SK-N-SH treated with all-trans-retinoic acid at 6 μM for 48 hours (cell line): ENCODE measurements at regions not wholly inside any gene's neighbourhood (a gene's known extent, or its start where the extent isn't known, plus 50 kb on each side); places are given as distances from the start of the nearest gene placed in this dataset.

Experiments
- ATAC-seq: fragments of 200-7000 bp; cut with Tn5 transposase; 3 replicates; pipeline ENCODE4 v1.9.1; 2020; ENCODE audit warnings: mild to moderate bottlenecking, moderate library complexity
- ARNTL ChIP-seq: fragments of 450-650 bp; formaldehyde crosslinking; IDR thresholded peaks from 2 replicates; pipeline ENCODE4 v1.5.0; 2020; ENCODE audit warnings: low read depth, mild to moderate bottlenecking, moderate library complexity, borderline replicate concordance
- BACH2 ChIP-seq: fragments of 250-450 bp; sonication (Bioruptor Pico); IDR thresholded peaks from 2 replicates; pipeline ENCODE4 v1.9.0; 2021; ENCODE audit warnings: mild to moderate bottlenecking, borderline replicate concordance
- CSDC2 ChIP-seq: fragments of 250-450 bp; sonication (Bioruptor Pico); IDR thresholded peaks from 2 replicates; pipeline ENCODE4 v1.5.0; 2020; ENCODE audit warnings: mild to moderate bottlenecking, moderate library complexity
- GLIS3 ChIP-seq: fragments of 250-450 bp; sonication (Bioruptor Pico); IDR thresholded peaks from 2 replicates; pipeline ENCODE4 v1.5.0; 2020; ENCODE audit warnings: mild to moderate bottlenecking, moderate library complexity
- ISL1 ChIP-seq: fragments of 250-450 bp; sonication (Bioruptor Pico); IDR thresholded peaks from 2 replicates; pipeline ENCODE4 v2.1.2; 2022; ENCODE audit warnings: mild to moderate bottlenecking, moderate library complexity
- OSR1 ChIP-seq: fragments of 250-450 bp; sonication (Bioruptor Pico); IDR thresholded peaks from 2 replicates; pipeline ENCODE4 v1.8.0; 2022; ENCODE audit warnings: moderate library complexity, mild to moderate bottlenecking, inconsistent platforms
- RARB ChIP-seq: fragments of 250-450 bp; sonication (Bioruptor Pico); IDR thresholded peaks from 2 replicates; pipeline ENCODE4 v1.8.0; 2021; ENCODE audit warnings: mild to moderate bottlenecking, moderate library complexity
- SNAI2 ChIP-seq: fragments of 250-450 bp; sonication (Bioruptor Pico); IDR thresholded peaks from 2 replicates; pipeline ENCODE4 v1.5.0; 2020; ENCODE audit warnings: mild to moderate bottlenecking, moderate library complexity
- TCF4 ChIP-seq: fragments of 250-450 bp; sonication (Bioruptor Pico); IDR thresholded peaks from 2 replicates; pipeline ENCODE4 v1.8.0; 2021; ENCODE audit warnings: mild to moderate bottlenecking, moderate library complexity, borderline replicate concordance
- TOX ChIP-seq: fragments of 250-450 bp; sonication (Bioruptor Pico); IDR thresholded peaks from 2 replicates; pipeline ENCODE4 v1.8.0; 2021; ENCODE audit warnings: mild to moderate bottlenecking, moderate library complexity, borderline replicate concordance
- ZC3H10 ChIP-seq: fragments of 250-450 bp; sonication (Bioruptor Pico); IDR thresholded peaks from 2 replicates; pipeline ENCODE4 v1.5.1; 2021; ENCODE audit warnings: mild to moderate bottlenecking, moderate library complexity
- ZFP3 ChIP-seq: fragments of 250-450 bp; sonication (Bioruptor Pico); IDR thresholded peaks from 2 replicates; pipeline ENCODE4 v1.5.0; 2020; ENCODE audit warnings: mild to moderate bottlenecking, moderate library complexity
- ZFP30 ChIP-seq: fragments of 450-650 bp; formaldehyde crosslinking; IDR thresholded peaks from 2 replicates; pipeline ENCODE4 v1.5.0; 2022; ENCODE audit warnings: mild to moderate bottlenecking, moderate library complexity
- ZNF565 ChIP-seq: fragments of 450-650 bp; formaldehyde crosslinking; conservative IDR thresholded peaks from 2 replicates; pipeline ENCODE4 v1.5.0; 2020; ENCODE audit warnings: low read depth, mild to moderate bottlenecking, moderate library complexity
- ZNF70 ChIP-seq: fragments of 450-650 bp; formaldehyde crosslinking; IDR thresholded peaks from 2 replicates; pipeline ENCODE4 v1.5.0; 2020; ENCODE audit warnings: mild to moderate bottlenecking, moderate library complexity
- TF ChIP-seq, protein P1 (sequence below): fragments of 250-450 bp; sonication (Bioruptor Pico); IDR thresholded peaks from 2 replicates; pipeline ENCODE4 v1.5.1; 2021; ENCODE audit warnings: mild to moderate bottlenecking, moderate library complexity
- TF ChIP-seq, protein P2 (sequence below): fragments of 250-450 bp; sonication (Bioruptor Pico); IDR thresholded peaks from 2 replicates; pipeline ENCODE4 v1.5.0; 2020; ENCODE audit warnings: mild to moderate bottlenecking, moderate library complexity
- TF ChIP-seq, protein P3 (sequence below): fragments of 250-450 bp; sonication (Bioruptor Pico); IDR thresholded peaks from 2 replicates; pipeline ENCODE4 v1.8.0; 2021; ENCODE audit warnings: low read depth, mild to moderate bottlenecking, moderate library complexity, borderline replicate concordance
- TF ChIP-seq, protein P4 (sequence below): fragments of 250-450 bp; sonication (Bioruptor Pico); IDR thresholded peaks from 2 replicates; pipeline ENCODE4 v1.8.0; 2020; ENCODE audit warnings: mild to moderate bottlenecking, moderate library complexity, borderline replicate concordance

DNA sequence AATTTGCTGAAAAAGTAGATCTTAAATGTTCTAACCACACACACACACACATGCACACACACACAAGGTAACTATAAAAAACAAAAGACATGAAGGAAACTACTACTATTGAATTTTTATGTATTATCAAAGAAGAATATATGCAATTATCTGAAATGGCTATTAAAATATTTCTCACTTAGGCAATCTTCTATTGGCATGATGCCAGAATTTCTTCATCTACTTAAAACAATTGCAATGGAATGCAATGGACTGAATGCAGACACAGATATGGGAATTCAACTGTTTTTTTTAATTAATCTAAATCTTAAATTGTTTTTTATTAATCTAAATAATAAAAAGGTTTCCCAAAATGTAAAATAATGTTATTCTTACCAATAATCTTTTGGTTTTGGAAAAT, 152.6 kb upstream of the SMLR1 start:
- TF ChIP-seq ZFP30 (CRISPR knock-in tag) (no peak), SNAI2 (no peak), ZC3H10 (CRISPR knock-in tag) (no peak), ZNF70 (CRISPR knock-in tag) (no peak), ARNTL (no peak), TCF4 (CRISPR knock-in tag) (no peak), ISL1 (CRISPR knock-in tag) (no peak), ZFP3 (CRISPR knock-in tag) (no peak)
- TF ChIP-seq, protein P1, sequence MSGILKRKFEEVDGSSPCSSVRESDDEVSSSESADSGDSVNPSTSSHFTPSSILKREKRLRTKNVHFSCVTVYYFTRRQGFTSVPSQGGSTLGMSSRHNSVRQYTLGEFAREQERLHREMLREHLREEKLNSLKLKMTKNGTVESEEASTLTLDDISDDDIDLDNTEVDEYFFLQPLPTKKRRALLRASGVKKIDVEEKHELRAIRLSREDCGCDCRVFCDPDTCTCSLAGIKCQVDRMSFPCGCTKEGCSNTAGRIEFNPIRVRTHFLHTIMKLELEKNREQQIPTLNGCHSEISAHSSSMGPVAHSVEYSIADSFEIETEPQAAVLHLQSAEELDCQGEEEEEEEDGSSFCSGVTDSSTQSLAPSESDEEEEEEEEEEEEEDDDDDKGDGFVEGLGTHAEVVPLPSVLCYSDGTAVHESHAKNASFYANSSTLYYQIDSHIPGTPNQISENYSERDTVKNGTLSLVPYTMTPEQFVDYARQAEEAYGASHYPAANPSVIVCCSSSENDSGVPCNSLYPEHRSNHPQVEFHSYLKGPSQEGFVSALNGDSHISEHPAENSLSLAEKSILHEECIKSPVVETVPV (CRISPR knock-in tag) = no peak
- ATAC-seq = no peak

DNA sequence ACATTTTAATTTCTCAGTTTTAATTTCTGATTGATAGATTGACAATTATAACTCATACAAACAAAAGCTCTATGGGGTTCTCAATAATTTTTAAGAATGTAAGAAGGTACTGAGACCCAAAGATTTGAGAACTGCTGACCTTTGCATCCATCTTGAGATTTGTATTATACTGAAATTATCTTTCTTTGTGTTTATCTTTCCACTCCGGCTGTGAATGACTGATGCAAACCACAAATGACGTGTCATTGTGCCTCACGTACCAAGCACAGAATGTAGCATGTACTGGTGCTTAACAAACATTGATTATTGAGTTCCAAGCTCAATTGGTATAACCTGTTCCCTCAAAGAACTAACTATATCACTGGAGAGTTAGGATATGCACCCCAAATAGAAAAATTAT, 152.1 kb upstream of the SMLR1 start:
- no peak for TF ChIP-seq BACH2 (CRISPR knock-in tag)
- TF ChIP-seq RARB (CRISPR knock-in tag) = no peak
- TF ChIP-seq ZFP30 (CRISPR knock-in tag) = no peak
- no peak for TF ChIP-seq OSR1 (CRISPR knock-in tag)
- TF ChIP-seq, protein P2, sequence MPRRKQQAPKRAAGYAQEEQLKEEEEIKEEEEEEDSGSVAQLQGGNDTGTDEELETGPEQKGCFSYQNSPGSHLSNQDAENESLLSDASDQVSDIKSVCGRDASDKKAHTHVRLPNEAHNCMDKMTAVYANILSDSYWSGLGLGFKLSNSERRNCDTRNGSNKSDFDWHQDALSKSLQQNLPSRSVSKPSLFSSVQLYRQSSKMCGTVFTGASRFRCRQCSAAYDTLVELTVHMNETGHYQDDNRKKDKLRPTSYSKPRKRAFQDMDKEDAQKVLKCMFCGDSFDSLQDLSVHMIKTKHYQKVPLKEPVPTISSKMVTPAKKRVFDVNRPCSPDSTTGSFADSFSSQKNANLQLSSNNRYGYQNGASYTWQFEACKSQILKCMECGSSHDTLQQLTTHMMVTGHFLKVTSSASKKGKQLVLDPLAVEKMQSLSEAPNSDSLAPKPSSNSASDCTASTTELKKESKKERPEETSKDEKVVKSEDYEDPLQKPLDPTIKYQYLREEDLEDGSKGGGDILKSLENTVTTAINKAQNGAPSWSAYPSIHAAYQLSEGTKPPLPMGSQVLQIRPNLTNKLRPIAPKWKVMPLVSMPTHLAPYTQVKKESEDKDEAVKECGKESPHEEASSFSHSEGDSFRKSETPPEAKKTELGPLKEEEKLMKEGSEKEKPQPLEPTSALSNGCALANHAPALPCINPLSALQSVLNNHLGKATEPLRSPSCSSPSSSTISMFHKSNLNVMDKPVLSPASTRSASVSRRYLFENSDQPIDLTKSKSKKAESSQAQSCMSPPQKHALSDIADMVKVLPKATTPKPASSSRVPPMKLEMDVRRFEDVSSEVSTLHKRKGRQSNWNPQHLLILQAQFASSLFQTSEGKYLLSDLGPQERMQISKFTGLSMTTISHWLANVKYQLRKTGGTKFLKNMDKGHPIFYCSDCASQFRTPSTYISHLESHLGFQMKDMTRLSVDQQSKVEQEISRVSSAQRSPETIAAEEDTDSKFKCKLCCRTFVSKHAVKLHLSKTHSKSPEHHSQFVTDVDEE (CRISPR knock-in tag) = no peak
- TF ChIP-seq TCF4 (CRISPR knock-in tag) = no peak
- TF ChIP-seq, protein P3, sequence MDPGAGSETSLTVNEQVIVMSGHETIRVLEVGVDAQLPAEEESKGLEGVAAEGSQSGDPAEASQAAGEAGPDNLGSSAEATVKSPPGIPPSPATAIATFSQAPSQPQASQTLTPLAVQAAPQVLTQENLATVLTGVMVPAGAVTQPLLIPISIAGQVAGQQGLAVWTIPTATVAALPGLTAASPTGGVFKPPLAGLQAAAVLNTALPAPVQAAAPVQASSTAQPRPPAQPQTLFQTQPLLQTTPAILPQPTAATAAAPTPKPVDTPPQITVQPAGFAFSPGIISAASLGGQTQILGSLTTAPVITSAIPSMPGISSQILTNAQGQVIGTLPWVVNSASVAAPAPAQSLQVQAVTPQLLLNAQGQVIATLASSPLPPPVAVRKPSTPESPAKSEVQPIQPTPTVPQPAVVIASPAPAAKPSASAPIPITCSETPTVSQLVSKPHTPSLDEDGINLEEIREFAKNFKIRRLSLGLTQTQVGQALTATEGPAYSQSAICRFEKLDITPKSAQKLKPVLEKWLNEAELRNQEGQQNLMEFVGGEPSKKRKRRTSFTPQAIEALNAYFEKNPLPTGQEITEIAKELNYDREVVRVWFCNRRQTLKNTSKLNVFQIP (CRISPR knock-in tag) = no peak
- TF ChIP-seq ISL1 (CRISPR knock-in tag) = no peak
- TF ChIP-seq CSDC2 (CRISPR knock-in tag) = no peak
- TF ChIP-seq, protein P4, sequence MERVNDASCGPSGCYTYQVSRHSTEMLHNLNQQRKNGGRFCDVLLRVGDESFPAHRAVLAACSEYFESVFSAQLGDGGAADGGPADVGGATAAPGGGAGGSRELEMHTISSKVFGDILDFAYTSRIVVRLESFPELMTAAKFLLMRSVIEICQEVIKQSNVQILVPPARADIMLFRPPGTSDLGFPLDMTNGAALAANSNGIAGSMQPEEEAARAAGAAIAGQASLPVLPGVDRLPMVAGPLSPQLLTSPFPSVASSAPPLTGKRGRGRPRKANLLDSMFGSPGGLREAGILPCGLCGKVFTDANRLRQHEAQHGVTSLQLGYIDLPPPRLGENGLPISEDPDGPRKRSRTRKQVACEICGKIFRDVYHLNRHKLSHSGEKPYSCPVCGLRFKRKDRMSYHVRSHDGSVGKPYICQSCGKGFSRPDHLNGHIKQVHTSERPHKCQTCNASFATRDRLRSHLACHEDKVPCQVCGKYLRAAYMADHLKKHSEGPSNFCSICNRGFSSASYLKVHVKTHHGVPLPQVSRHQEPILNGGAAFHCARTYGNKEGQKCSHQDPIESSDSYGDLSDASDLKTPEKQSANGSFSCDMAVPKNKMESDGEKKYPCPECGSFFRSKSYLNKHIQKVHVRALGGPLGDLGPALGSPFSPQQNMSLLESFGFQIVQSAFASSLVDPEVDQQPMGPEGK = no peak
- no peak for TF ChIP-seq ARNTL
- no peak for TF ChIP-seq ZC3H10 (CRISPR knock-in tag)
- TF ChIP-seq ZNF565 (CRISPR knock-in tag) = no peak
- TF ChIP-seq TOX = no peak
- TF ChIP-seq, protein P1 (CRISPR knock-in tag) = no peak
- no peak for TF ChIP-seq GLIS3
- TF ChIP-seq, all 23 proteins: peak for 0
- ATAC-seq = no peak

DNA sequence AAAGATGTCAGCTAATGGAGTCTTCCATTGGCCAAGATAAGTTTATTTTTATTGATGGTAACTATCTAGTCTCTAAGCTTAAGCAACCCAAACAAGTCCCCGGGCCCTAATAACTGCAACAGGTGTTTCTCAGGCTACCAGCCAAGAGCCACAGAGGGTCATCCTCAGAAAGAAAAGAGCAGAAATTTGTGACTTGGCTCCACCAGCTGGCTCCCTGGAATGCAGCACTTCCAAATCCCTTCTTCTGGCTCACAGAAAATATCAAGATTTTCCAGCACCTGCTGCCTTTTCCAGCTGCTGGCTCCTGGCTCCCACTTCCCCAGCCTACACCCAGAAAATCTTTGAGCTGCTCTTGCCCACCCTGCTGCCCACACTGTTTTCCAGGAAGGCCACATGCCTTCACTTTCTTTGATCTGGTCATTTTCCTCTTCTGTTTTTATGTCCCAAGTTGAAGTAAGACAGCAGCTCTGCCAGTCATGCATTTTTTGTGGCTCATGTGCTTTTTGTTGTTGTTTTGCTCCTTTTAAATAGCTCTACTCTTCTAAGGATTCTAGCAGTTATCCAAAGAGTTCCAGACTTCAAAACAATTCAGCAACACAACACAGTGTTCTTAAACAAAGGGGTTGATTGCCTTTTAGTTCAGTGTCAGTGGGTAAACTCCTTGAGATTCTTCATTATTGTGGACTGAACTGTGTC, 151.0 kb upstream of the SMLR1 start:
- no peak for TF ChIP-seq TCF4 (CRISPR knock-in tag)
- no peak for TF ChIP-seq ARNTL
- ATAC-seq = no peak

DNA sequence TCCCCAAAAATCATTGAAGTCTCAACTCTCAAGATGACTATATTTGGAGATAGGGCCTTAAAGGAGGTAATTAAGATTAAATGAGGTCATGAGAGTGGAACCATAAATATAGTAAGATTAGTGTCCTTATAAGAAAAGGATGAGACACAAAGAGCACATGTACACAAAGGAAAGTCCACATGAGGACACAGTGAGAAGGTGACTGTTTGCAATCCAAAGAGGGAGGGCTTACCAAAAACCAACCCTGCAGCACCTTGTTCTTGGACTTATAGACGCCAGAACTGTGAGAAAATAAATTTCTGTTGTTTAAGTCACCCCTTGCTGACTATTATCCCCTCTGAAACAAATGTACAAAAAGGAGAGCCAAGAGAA, 150.4 kb upstream of the SMLR1 start:
- no peak for ATAC-seq
- TF ChIP-seq BACH2 (CRISPR knock-in tag) = no peak
- TF ChIP-seq, protein P2 (CRISPR knock-in tag) = no peak
- TF ChIP-seq OSR1 (CRISPR knock-in tag) = no peak
- no peak for TF ChIP-seq ZFP30 (CRISPR knock-in tag)
- TF ChIP-seq, all 23 proteins: peak for 0
